Smooth muscle cell (in vitro differentiated cells): ENCODE measurements at regions not wholly inside any gene's neighbourhood (a gene's known extent, or its start where the extent isn't known, plus 50 kb on each side); places are given as distances from the start of the nearest gene placed in this dataset.

ENCODE experiments used
- DNase-seq: peaks from one replicate; lab custom pipeline; 2025; ENCODE audit not compliant: unreplicated experiment; lab: John Stamatoyannopoulos, UW
- H2AFZ ChIP-seq: fragments of 200-600 bp; sonication (generic); 2 replicates; pipeline ENCODE4 v1.6.0; 2016; ENCODE audit warnings: antibody characterized with exemption, low read depth, mild to moderate bottlenecking
- H3F3A ChIP-seq: fragments of 200-600 bp; sonication (generic); 2 replicates; pipeline ENCODE4 v1.6.0; 2017; ENCODE audit warnings: antibody characterized with exemption, low read depth
- H3K27ac ChIP-seq: fragments of 200-600 bp; sonication (generic); 2 replicates; pipeline ENCODE4 v1.5.1; 2016; ENCODE audit warnings: low read depth, mild to moderate bottlenecking
- H3K27me3 ChIP-seq: fragments of 200-600 bp; sonication (generic); 2 replicates; pipeline ENCODE4 v1.6.1; 2016; ENCODE audit warnings: low read depth, mild to moderate bottlenecking
- H3K36me3 ChIP-seq: fragments of 200-600 bp; sonication (generic); 2 replicates; pipeline ENCODE4 v1.5.1; 2016; ENCODE audit warnings: low read depth
- H3K4me1 ChIP-seq: fragments of 200-600 bp; sonication (generic); 2 replicates; pipeline ENCODE4 v1.5.1; 2016; ENCODE audit warnings: low read depth
- H3K4me2 ChIP-seq: fragments of 200-600 bp; sonication (generic); 2 replicates; pipeline ENCODE4 v1.6.0; 2016; ENCODE audit warnings: mild to moderate bottlenecking
- H3K4me3 ChIP-seq: fragments of 200-600 bp; sonication (generic); 2 replicates; pipeline ENCODE4 v1.5.1; 2016; ENCODE audit warnings: mild to moderate bottlenecking
- H3K79me2 ChIP-seq: fragments of 200-600 bp; sonication (generic); 2 replicates; pipeline ENCODE4 v1.6.0; 2016; ENCODE audit warnings: low read depth, mild to moderate bottlenecking
- H3K9ac ChIP-seq: fragments of 200-600 bp; sonication (generic); 2 replicates; pipeline ENCODE4 v1.6.0; 2016; ENCODE audit warnings: low read depth
- H3K9me3 ChIP-seq: fragments of 200-600 bp; sonication (generic); replicated peaks from 2 replicates; pipeline ENCODE4 v1.5.1; 2016; ENCODE audit warnings: low read depth
- H4K20me1 ChIP-seq: fragments of 200-600 bp; sonication (generic); 2 replicates; pipeline ENCODE4 v1.6.0; 2016; ENCODE audit warnings: low read depth
- CTCF ChIP-seq: fragments of 200-600 bp; sonication (generic); IDR thresholded peaks from 2 replicates; pipeline ENCODE4 v1.5.1; 2017; ENCODE audit warnings: borderline replicate concordance, mild to moderate bottlenecking, antibody characterized with exemption; ENCODE audit not compliant: insufficient read depth, poor library complexity, severe bottlenecking
- WGBS: methylation state at CpG from one replicate; pipeline ENCODE4 v1.1.7; 2016; ENCODE audit warnings: low lambda C conversion rate; 5-methylcytosine and 5-hydroxymethylcytosine counted together

GRCh38 chr6:169019727-169020491 is 233.7 kb downstream of the THBS2 start:
- 81% methylated on average over 9 of the region's 9 CpGs for WGBS
- Histone ChIP-seq H3K4me2 (no peak overlapping the region), H4K20me1 (no peaks in the 10 kb centered on the region), H3K4me1 (no peaks in the 10 kb centered on the region), H3K9me3 (no peaks in the 10 kb centered on the region), H3K27ac (no peak overlapping the region), H3K4me3 (no peak overlapping the region), H3K9ac (no peak overlapping the region), H3K36me3 (no peaks in the 10 kb centered on the region), H3K27me3 (no peaks in the 10 kb centered on the region), H2AFZ (no peak overlapping the region), H3F3A (no peaks in the 10 kb centered on the region), H3K79me2 (no peaks in the 10 kb centered on the region)
- DNase-seq, result no peak
- no peak for TF ChIP-seq CTCF

GRCh38 chr6:169019111-169019510 is 234.5 kb downstream of the THBS2 start:
- H3K79me2 ChIP-seq, result no peaks in the 10 kb centered on the region
- H3K27ac ChIP-seq, result no peak overlapping the region
- no peak for TF ChIP-seq CTCF
- no peaks in the 10 kb centered on the region for H4K20me1 ChIP-seq
- H3K36me3 ChIP-seq, result no peaks in the 10 kb centered on the region
- no peak overlapping the region for H3K9ac ChIP-seq
- H3F3A ChIP-seq, result no peaks in the 10 kb centered on the region
- no peak overlapping the region for H2AFZ ChIP-seq
- H3K27me3 ChIP-seq, result no peaks in the 10 kb centered on the region
- no peak overlapping the region for H3K4me3 ChIP-seq
- H3K9me3 ChIP-seq, result no peaks in the 10 kb centered on the region
- H3K4me1 ChIP-seq, result no peaks in the 10 kb centered on the region
- 84% methylated on average over 3 of the region's 3 CpGs for WGBS
- H3K4me2 ChIP-seq, result no peak overlapping the region
- no peak for DNase-seq

DNA sequence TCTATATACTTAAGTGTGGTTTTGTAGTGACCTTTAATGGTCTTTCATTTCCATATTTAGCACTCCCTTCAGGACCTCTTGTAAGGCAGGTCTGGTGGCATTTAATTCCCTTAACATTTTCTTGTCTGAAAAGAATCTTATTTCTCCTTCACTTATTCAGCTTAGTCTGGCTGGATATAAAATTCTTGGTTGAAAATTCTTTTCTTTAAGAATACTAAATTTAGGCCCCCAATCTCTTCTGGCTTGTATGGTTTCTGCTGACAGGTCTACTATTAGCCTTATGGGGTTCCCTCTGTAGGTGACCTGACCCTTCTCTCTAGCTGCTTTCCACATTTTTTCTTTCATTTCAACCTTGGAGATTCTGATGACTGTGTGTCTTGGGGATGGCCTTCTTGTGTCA is 236.9 kb downstream of the THBS2 start:
- H3K4me1 ChIP-seq, result no peaks in the 10 kb centered on the region
- no peaks in the 10 kb centered on the region for H3F3A ChIP-seq
- no peaks in the 10 kb centered on the region for H4K20me1 ChIP-seq
- no peak overlapping the region for H2AFZ ChIP-seq
- TF ChIP-seq CTCF, result no peak
- no peaks in the 10 kb centered on the region for H3K79me2 ChIP-seq
- no peaks in the 10 kb centered on the region for H3K27me3 ChIP-seq
- no peak overlapping the region for H3K4me3 ChIP-seq
- no peak overlapping the region for H3K9ac ChIP-seq
- no peaks in the 10 kb centered on the region for H3K36me3 ChIP-seq
- DNase-seq, result no peak
- no peak overlapping the region for H3K4me2 ChIP-seq
- no peaks in the 10 kb centered on the region for H3K9me3 ChIP-seq
- H3K27ac ChIP-seq, result no peak overlapping the region
